K562 (cell line): ENCODE measurements at regions not wholly inside any gene's neighbourhood (a gene's known extent, or its start where the extent isn't known, plus 50 kb on each side); places are given as distances from the start of the nearest gene placed in this dataset.

Experiments
- CAMTA2 ChIP-seq: fragments of 250-450 bp; sonication (Bioruptor Pico); conservative IDR thresholded peaks from 2 replicates; pipeline ENCODE4 v1.5.1; 2022
- CBFB ChIP-seq: sonication (generic); formaldehyde crosslinking; IDR thresholded peaks from 2 replicates; pipeline ENCODE4 v1.4.0; 2020; ENCODE audit warnings: mild to moderate bottlenecking, missing genetic modification reagents
- ETS2 ChIP-seq: IDR thresholded peaks from 2 replicates; pipeline ENCODE4 v1.6.1; 2016; ENCODE audit warnings: borderline replicate concordance, missing genetic modification characterization, mild to moderate bottlenecking, moderate library complexity, missing compliant biosample characterization; ENCODE audit not compliant: poor library complexity, severe bottlenecking
- FOSL1 ChIP-seq: fragments of 200-800 bp; sonication (Bioruptor generic); conservative IDR thresholded peaks from 2 replicates; pipeline ENCODE4 v1.6.1; 2016; ENCODE audit warnings: missing genetic modification characterization, missing compliant biosample characterization
- FOXA3 ChIP-seq, 2 experiments: fragments of 450-650 bp in 1 of 2; sonication (generic) in 1 of 2; formaldehyde crosslinking; IDR thresholded peaks in 1 of 2; conservative IDR thresholded peaks in 1 of 2; 2 replicates each; pipeline versions ENCODE4 v1.4.0 to v1.8.0; 2020 to 2022; ENCODE audit warnings: mild to moderate bottlenecking in 2 of 2, missing genetic modification reagents in 1 of 2
- MAZ ChIP-seq, 2 experiments: fragments of 450-650 bp in 1 of 2; sonication (generic) in 1 of 2; formaldehyde crosslinking; IDR thresholded peaks in 1 of 2; conservative IDR thresholded peaks in 1 of 2; 2 replicates each; pipeline versions ENCODE4 v1.4.0 to v1.5.0; 2020; ENCODE audit warnings: mild to moderate bottlenecking in 1 of 2, missing genetic modification reagents in 1 of 2
- MEF2A ChIP-seq: IDR thresholded peaks from 2 replicates; pipeline ENCODE4 v1.6.1; 2011; ENCODE audit warnings: low read depth, mild to moderate bottlenecking, low read length, moderate library complexity; ENCODE audit not compliant: control insufficient read depth
- PREB ChIP-seq: sonication (generic); formaldehyde crosslinking; IDR thresholded peaks from 2 replicates; pipeline ENCODE4 v1.8.1; 2023; ENCODE audit warnings: mild to moderate bottlenecking, missing genetic modification reagents
- SFPQ ChIP-seq: fragments of 200-400 bp; formaldehyde crosslinking; IDR thresholded peaks from 2 replicates; pipeline ENCODE4 v1.6.1; 2017; ENCODE audit warnings: mild to moderate bottlenecking, low read depth, low read length, moderate library complexity
- SNRNP70 ChIP-seq: fragments of 200-400 bp; formaldehyde crosslinking; optimal IDR thresholded peaks from 2 replicates; pipeline ENCODE3; 2017; ENCODE audit warnings: low read depth, low read length
- SP1 ChIP-seq: sonication (generic); formaldehyde crosslinking; IDR thresholded peaks from 2 replicates; pipeline ENCODE4 v1.8.1; 2022; ENCODE audit warnings: mild to moderate bottlenecking, missing genetic modification reagents
- TFE3 ChIP-seq: fragments of 450-650 bp; formaldehyde crosslinking; IDR thresholded peaks from 2 replicates; pipeline ENCODE4 v1.4.0; 2020; ENCODE audit warnings: mild to moderate bottlenecking, mixed read lengths
- THRB ChIP-seq: fragments of 450-650 bp; formaldehyde crosslinking; conservative IDR thresholded peaks from 2 replicates; pipeline ENCODE4 v1.4.0; 2022; ENCODE audit warnings: mild to moderate bottlenecking, missing genetic modification characterization
- ZNF280B ChIP-seq: fragments of 250-450 bp; sonication (Bioruptor Pico); IDR thresholded peaks from 2 replicates; pipeline ENCODE4 v1.5.1; 2021; ENCODE audit warnings: mild to moderate bottlenecking
- ZNF592 ChIP-seq: fragments of 450-650 bp; IDR thresholded peaks from 2 replicates; pipeline ENCODE4 v1.6.1; 2017; ENCODE audit warnings: antibody characterized with exemption, mild to moderate bottlenecking

- TF ChIP-seq TFE3 (CRISPR knock-in tag) (no peak), SP1 (CRISPR knock-in tag) (no peak), ZNF280B (no peak), SNRNP70 (no peak), MAZ (CRISPR knock-in tag; conservative IDR thresholded peaks at IDR 0.05 in 1 of 2, IDR thresholded peaks at IDR 0.05 in 1 of 2) (no peak), ZNF592 (no peak), SFPQ (no peak), MEF2A (no peak), PREB (CRISPR knock-in tag) (no peak), FOSL1 (tag) (no peak), ETS2 (tag) (no peak), THRB (CRISPR knock-in tag) (no peak), CBFB (no peak), CAMTA2 (no peak), FOXA3 (CRISPR knock-in tag; conservative IDR thresholded peaks at IDR 0.05 in 1 of 2, IDR thresholded peaks at IDR 0.05 in 1 of 2) (no peak)
Measured at GRCh38 chr10:63042256-63042655, 90.9 kb upstream of the NRBF2 start (continued).
